HCT116 (cell line): ENCODE measurements at regions not wholly inside any gene's neighbourhood (a gene's known extent, or its start where the extent isn't known, plus 50 kb on each side); places are given as distances from the start of the nearest gene placed in this dataset.

Source experiments
- ATAC-seq: fragments of 200-7000 bp; cut with Tn5 transposase; 2 replicates; pipeline ENCODE4 v1.9.1; 2020; ENCODE audit warnings: mild to moderate bottlenecking, moderate library complexity
- BruUV-seq: library from RNA; stranded (reverse); fragments of 400-500 nt; replicated peaks from 2 replicates; lab custom pipeline; 2021; lab: Mats Ljungman, UMichigan
- CTCF ChIA-PET: fragments of 300-600 bp; sonication (Branson Sonifier 250); formaldehyde crosslinking; loops from one replicate; lab custom pipeline; 2021; ENCODE audit warnings: antibody characterized with exemption; lab: Charles Lee
- POLR2A ChIA-PET: fragments of 300-600, 350-600 bp; sonication (Branson Sonifier 250); formaldehyde crosslinking; loops from one replicate; lab custom pipeline; 2021; ENCODE audit warnings: antibody characterized with exemption; lab: Charles Lee
- RAD21 ChIA-PET, 2 experiments: fragments of 300-600 bp; sonication (Branson Sonifier 250); formaldehyde crosslinking; loops; one replicate each; lab custom pipeline; 2023; ENCODE audit warnings: low total read pairs in 2 of 2; ENCODE audit not compliant: uncharacterized antibody in 2 of 2, unreplicated experiment in 2 of 2, low non-redundant PET in 1 of 2; lab: Charles Lee
- DNase-seq: peaks from one replicate; pipeline ENCODE4 v3.0.0-alpha.2; 2010; ENCODE audit warnings: low read depth, low spot score
- H2AFZ ChIP-seq: fragments of 200-600 bp; shearing (Covaris generic), sonication (generic); 2 replicates; pipeline ENCODE4 v1.6.1; 2017; ENCODE audit warnings: low read depth, mixed run types, mixed read lengths, antibody characterized with exemption, low read length; ENCODE audit not compliant: poor library complexity, severe bottlenecking
- H3K27ac ChIP-seq: 2 replicates; pipeline ENCODE4 v1.5.1; 2012; ENCODE audit warnings: low read depth, low read length
- H3K27me3 ChIP-seq: fragments of 200-600 bp; sonication (generic); 2 replicates; pipeline ENCODE4 v1.6.1; 2016; ENCODE audit warnings: mixed run types, low read length, mixed read lengths; ENCODE audit not compliant: insufficient read depth
- H3K36me3 ChIP-seq, 2 experiments: fragments of 200-500 bp in 1 of 2; fragments of 200-600 bp in 1 of 2; sonication (Bioruptor generic) in 1 of 2; sonication (generic) in 1 of 2; 2 replicates each; pipeline versions ENCODE4 v1.5.1 to v1.6.1; 2014 to 2016; ENCODE audit warnings: low read length in 2 of 2, inconsistent platforms in 1 of 2, mixed read lengths in 1 of 2, mixed run types in 1 of 2; ENCODE audit not compliant: insufficient read depth in 2 of 2, control insufficient read depth in 1 of 2
- H3K4me1 ChIP-seq, 2 experiments: fragments of 200-600 bp in 1 of 2; sonication (generic) in 1 of 2; 2 replicates each; pipeline versions ENCODE4 v1.5.1 to v1.6.1; 2012 to 2017; ENCODE audit warnings: low read length in 2 of 2, inconsistent platforms in 1 of 2, mild to moderate bottlenecking in 1 of 2, mixed read lengths in 1 of 2, mixed run types in 1 of 2, moderate library complexity in 1 of 2; ENCODE audit not compliant: insufficient read depth in 2 of 2, control insufficient read depth in 1 of 2
- H3K4me2 ChIP-seq: fragments of 200-600 bp; sonication (generic); 2 replicates; pipeline ENCODE4 v1.6.1; 2017; ENCODE audit warnings: mixed run types, low read length, mixed read lengths
- H3K4me3 ChIP-seq, 2 experiments: fragments of 200-600 bp in 1 of 2; sonication (generic) in 1 of 2; replicated peaks in 1 of 2; 2 replicates each; pipeline ENCODE4 v1.5.1; 2011 to 2016; ENCODE audit warnings: low read length in 2 of 2, control low read depth in 1 of 2, low read depth in 1 of 2, mild to moderate bottlenecking in 1 of 2, mixed read lengths in 1 of 2, mixed run types in 1 of 2
- H3K79me2 ChIP-seq: fragments of 200-600 bp; sonication (generic); 2 replicates; pipeline ENCODE4 v1.6.1; 2017; ENCODE audit warnings: mild to moderate bottlenecking, mixed run types, low read length, moderate library complexity, mixed read lengths; ENCODE audit not compliant: insufficient read depth
- H3K9ac ChIP-seq: fragments of 200-600 bp; sonication (generic); 2 replicates; pipeline ENCODE4 v1.6.1; 2016; ENCODE audit warnings: low read length, mixed read lengths
- H3K9me2 ChIP-seq: fragments of 200-600 bp; sonication (generic), shearing (Covaris generic); 2 replicates; pipeline ENCODE4 v1.6.1; 2017; ENCODE audit warnings: mixed run types, mild to moderate bottlenecking, moderate library complexity; ENCODE audit not compliant: insufficient read depth
- H3K9me3 ChIP-seq, 2 experiments: fragments of 200-500 bp in 1 of 2; fragments of 200-600 bp in 1 of 2; sonication (Bioruptor generic) in 1 of 2; sonication (generic) in 1 of 2; 2 replicates each; pipeline ENCODE4 v1.6.1; 2014 to 2017; ENCODE audit warnings: low read length in 2 of 2, mixed read lengths in 2 of 2, inconsistent platforms in 1 of 2, low read depth in 1 of 2, mild to moderate bottlenecking in 1 of 2, mixed run types in 1 of 2, moderate library complexity in 1 of 2; ENCODE audit not compliant: control insufficient read depth in 1 of 2, insufficient read depth in 1 of 2
- H4K20me1 ChIP-seq: fragments of 200-600 bp; sonication (generic), shearing (Covaris generic); 2 replicates; pipeline ENCODE4 v1.6.1; 2017; ENCODE audit warnings: mixed run types, mild to moderate bottlenecking, moderate library complexity; ENCODE audit not compliant: insufficient read depth
- CBX3 ChIP-seq: IDR thresholded peaks from 2 replicates; pipeline ENCODE4 v1.6.1; 2012; ENCODE audit warnings: low read depth
- CEBPB ChIP-seq: IDR thresholded peaks from 2 replicates; pipeline ENCODE4 v1.6.1; 2012; ENCODE audit warnings: low read depth
- EGR1 ChIP-seq: IDR thresholded peaks from 2 replicates; pipeline ENCODE4 v1.6.1; 2012; ENCODE audit warnings: low read depth
- ELF1 ChIP-seq: IDR thresholded peaks from 2 replicates; pipeline ENCODE4 v1.6.1; 2012; ENCODE audit warnings: low read depth, borderline replicate concordance
- EZH2 ChIP-seq: fragments of 200-600 bp; sonication (generic); IDR thresholded peaks from 2 replicates; pipeline ENCODE4 v1.6.1; 2017; ENCODE audit warnings: antibody characterized with exemption, mixed run types
- EZH2phosphoT487 ChIP-seq: fragments of 200-600 bp; IDR thresholded peaks from 2 replicates; pipeline ENCODE4 v1.6.1; 2018; ENCODE audit warnings: antibody characterized with exemption, borderline replicate concordance
- POLR2A ChIP-seq: IDR thresholded peaks from 2 replicates; pipeline ENCODE4 v1.7.0; 2011; ENCODE audit warnings: borderline replicate concordance; ENCODE audit not compliant: insufficient read depth, insufficient read length; ENCODE audit errors: extremely low read depth
- RAD21 ChIP-seq: IDR thresholded peaks from 2 replicates; pipeline ENCODE4 v1.6.1; 2012; ENCODE audit warnings: low read depth, mild to moderate bottlenecking
- SIN3A ChIP-seq: IDR thresholded peaks from 2 replicates; pipeline ENCODE4 v1.6.1; 2012; ENCODE audit warnings: low read depth
- SP1 ChIP-seq: IDR thresholded peaks from 2 replicates; pipeline ENCODE4 v1.6.1; 2012; ENCODE audit warnings: low read depth
- SRF ChIP-seq: IDR thresholded peaks from 2 replicates; pipeline ENCODE4 v1.6.1; 2012; ENCODE audit warnings: low read depth
- TCF7L2 ChIP-seq: IDR thresholded peaks from 2 replicates; pipeline ENCODE4 v1.7.0; 2011; ENCODE audit warnings: borderline replicate concordance, inconsistent platforms; ENCODE audit not compliant: insufficient read depth, insufficient read length; ENCODE audit errors: extremely low read depth
- YY1 ChIP-seq: IDR thresholded peaks from 2 replicates; pipeline ENCODE4 v1.6.1; 2011; ENCODE audit warnings: low read length, low read depth, moderate library complexity, mild to moderate bottlenecking; ENCODE audit not compliant: insufficient replicate concordance; ENCODE audit errors: extremely low read depth
- ZFX ChIP-seq: fragments of 450-650 bp; IDR thresholded peaks from 2 replicates; pipeline ENCODE4 v1.6.1; 2017
- ZNF274 ChIP-seq: fragments of 200-500 bp; sonication (Bioruptor generic); IDR thresholded peaks from 2 replicates; pipeline ENCODE4 v1.6.1; 2014; ENCODE audit warnings: mild to moderate bottlenecking, low read depth, low read length, inconsistent platforms
- intact Hi-C: fragments of 100-400 bp; cut with micrococcal nuclease; formaldehyde crosslinking; loops from 2 replicates; pipeline ENCODE4 v1.10.0; 2022
- TF ChIP-seq, protein P1 (sequence below): IDR thresholded peaks from 2 replicates; pipeline ENCODE4 v1.6.1; 2012
- TF ChIP-seq, protein P2 (sequence below), 3 experiments: fragments of 200-600 bp in 1 of 3; sonication (generic) in 1 of 3; IDR thresholded peaks in 2 of 3; conservative IDR thresholded peaks in 1 of 3; 2 replicates each; pipeline ENCODE4 v1.5.1; 2012 to 2017; ENCODE audit warnings: low read depth in 2 of 3, low read length in 2 of 3, antibody characterized with exemption in 1 of 3, borderline replicate concordance in 1 of 3, control low read depth in 1 of 3, mild to moderate bottlenecking in 1 of 3, mixed read lengths in 1 of 3, mixed run types in 1 of 3, moderate library complexity in 1 of 3; ENCODE audit not compliant: insufficient read depth in 1 of 3
- TF ChIP-seq, protein P3 (sequence below): IDR thresholded peaks from 2 replicates; pipeline ENCODE4 v1.6.1; 2012
- TF ChIP-seq, protein P4 (sequence below): IDR thresholded peaks from 2 replicates; pipeline ENCODE4 v1.6.1; 2012; ENCODE audit warnings: low read depth
- TF ChIP-seq, protein P5 (sequence below): IDR thresholded peaks from 2 replicates; pipeline ENCODE4 v1.6.1; 2011; ENCODE audit warnings: mild to moderate bottlenecking, low read length, moderate library complexity; ENCODE audit not compliant: insufficient replicate concordance; ENCODE audit errors: extremely low read depth

DNA sequence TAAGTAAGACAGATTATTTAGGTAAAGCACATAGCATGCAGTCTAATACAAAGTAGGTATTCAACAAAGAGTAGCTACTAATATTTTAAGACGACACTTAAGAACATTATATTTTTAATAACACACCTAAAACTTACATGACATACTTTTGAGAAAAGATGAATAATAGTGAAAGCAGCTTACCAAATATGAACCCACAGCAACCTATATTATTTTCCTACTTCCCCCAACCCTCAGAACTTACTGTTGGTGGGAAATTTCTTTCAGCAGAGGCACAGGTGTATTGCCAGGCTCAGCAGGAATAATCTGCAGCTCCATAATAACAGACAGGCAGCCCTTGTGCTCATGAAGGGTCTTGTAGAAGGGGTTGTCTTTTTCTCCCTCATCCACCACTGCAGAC lies 498.9 kb downstream of the GLUD2 start:
- Histone ChIP-seq H3K9me3 (no peaks in the 10 kb centered on the region), H3K4me3 (no peak overlapping the region), H3K27ac (no peak overlapping the region), H4K20me1 (no peaks in the 10 kb centered on the region), H3K4me1 (no peaks in the 10 kb centered on the region), H3K79me2 (no peaks in the 10 kb centered on the region), H3K4me2 (no peak overlapping the region), H3K9me2 (no peaks in the 10 kb centered on the region), H3K27me3 (no peaks in the 10 kb centered on the region), H2AFZ (no peak overlapping the region), H3K9ac (no peak overlapping the region), H3K36me3 (no peaks in the 10 kb centered on the region)
- no peak for ATAC-seq
- RAD21 ChIA-PET, result no interaction called here
- intact Hi-C loops, result no loop called here
- no TSS peak for BruUV-seq
- POLR2A ChIA-PET, result no interaction called here
- TF ChIP-seq, protein P1, sequence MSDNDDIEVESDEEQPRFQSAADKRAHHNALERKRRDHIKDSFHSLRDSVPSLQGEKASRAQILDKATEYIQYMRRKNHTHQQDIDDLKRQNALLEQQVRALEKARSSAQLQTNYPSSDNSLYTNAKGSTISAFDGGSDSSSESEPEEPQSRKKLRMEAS, result no peak
- no peak for TF ChIP-seq POLR2A
- no peak for TF ChIP-seq CEBPB
- TF ChIP-seq, protein P2, sequence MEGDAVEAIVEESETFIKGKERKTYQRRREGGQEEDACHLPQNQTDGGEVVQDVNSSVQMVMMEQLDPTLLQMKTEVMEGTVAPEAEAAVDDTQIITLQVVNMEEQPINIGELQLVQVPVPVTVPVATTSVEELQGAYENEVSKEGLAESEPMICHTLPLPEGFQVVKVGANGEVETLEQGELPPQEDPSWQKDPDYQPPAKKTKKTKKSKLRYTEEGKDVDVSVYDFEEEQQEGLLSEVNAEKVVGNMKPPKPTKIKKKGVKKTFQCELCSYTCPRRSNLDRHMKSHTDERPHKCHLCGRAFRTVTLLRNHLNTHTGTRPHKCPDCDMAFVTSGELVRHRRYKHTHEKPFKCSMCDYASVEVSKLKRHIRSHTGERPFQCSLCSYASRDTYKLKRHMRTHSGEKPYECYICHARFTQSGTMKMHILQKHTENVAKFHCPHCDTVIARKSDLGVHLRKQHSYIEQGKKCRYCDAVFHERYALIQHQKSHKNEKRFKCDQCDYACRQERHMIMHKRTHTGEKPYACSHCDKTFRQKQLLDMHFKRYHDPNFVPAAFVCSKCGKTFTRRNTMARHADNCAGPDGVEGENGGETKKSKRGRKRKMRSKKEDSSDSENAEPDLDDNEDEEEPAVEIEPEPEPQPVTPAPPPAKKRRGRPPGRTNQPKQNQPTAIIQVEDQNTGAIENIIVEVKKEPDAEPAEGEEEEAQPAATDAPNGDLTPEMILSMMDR (IDR thresholded peaks at IDR 0.05 in 2 of 3, conservative IDR thresholded peaks at IDR 0.05 in 1 of 3; ENCODE audit: borderline replicate concordance in 1 of 3, insufficient read depth in 1 of 3, low read depth in 2 of 3, low read length in 2 of 3), result no peak
- no peak for TF ChIP-seq ZNF274
- TF ChIP-seq, protein P3, sequence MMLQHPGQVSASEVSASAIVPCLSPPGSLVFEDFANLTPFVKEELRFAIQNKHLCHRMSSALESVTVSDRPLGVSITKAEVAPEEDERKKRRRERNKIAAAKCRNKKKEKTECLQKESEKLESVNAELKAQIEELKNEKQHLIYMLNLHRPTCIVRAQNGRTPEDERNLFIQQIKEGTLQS, result no peak
- TF ChIP-seq CBX3, result no peak
- no peak for TF ChIP-seq SP1
- TF ChIP-seq TCF7L2, result no peak
- no peak for TF ChIP-seq EZH2phosphoT487
- TF ChIP-seq YY1, result no peak
- TF ChIP-seq ELF1, result no peak
- TF ChIP-seq SIN3A, result no peak
- TF ChIP-seq ZFX, result no peak
- no peak for TF ChIP-seq SRF
- no peak for TF ChIP-seq EGR1
- no peak for TF ChIP-seq RAD21
- TF ChIP-seq, protein P4, sequence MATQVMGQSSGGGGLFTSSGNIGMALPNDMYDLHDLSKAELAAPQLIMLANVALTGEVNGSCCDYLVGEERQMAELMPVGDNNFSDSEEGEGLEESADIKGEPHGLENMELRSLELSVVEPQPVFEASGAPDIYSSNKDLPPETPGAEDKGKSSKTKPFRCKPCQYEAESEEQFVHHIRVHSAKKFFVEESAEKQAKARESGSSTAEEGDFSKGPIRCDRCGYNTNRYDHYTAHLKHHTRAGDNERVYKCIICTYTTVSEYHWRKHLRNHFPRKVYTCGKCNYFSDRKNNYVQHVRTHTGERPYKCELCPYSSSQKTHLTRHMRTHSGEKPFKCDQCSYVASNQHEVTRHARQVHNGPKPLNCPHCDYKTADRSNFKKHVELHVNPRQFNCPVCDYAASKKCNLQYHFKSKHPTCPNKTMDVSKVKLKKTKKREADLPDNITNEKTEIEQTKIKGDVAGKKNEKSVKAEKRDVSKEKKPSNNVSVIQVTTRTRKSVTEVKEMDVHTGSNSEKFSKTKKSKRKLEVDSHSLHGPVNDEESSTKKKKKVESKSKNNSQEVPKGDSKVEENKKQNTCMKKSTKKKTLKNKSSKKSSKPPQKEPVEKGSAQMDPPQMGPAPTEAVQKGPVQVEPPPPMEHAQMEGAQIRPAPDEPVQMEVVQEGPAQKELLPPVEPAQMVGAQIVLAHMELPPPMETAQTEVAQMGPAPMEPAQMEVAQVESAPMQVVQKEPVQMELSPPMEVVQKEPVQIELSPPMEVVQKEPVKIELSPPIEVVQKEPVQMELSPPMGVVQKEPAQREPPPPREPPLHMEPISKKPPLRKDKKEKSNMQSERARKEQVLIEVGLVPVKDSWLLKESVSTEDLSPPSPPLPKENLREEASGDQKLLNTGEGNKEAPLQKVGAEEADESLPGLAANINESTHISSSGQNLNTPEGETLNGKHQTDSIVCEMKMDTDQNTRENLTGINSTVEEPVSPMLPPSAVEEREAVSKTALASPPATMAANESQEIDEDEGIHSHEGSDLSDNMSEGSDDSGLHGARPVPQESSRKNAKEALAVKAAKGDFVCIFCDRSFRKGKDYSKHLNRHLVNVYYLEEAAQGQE, result no peak
- TF ChIP-seq EZH2, result no peak
- TF ChIP-seq, protein P5, sequence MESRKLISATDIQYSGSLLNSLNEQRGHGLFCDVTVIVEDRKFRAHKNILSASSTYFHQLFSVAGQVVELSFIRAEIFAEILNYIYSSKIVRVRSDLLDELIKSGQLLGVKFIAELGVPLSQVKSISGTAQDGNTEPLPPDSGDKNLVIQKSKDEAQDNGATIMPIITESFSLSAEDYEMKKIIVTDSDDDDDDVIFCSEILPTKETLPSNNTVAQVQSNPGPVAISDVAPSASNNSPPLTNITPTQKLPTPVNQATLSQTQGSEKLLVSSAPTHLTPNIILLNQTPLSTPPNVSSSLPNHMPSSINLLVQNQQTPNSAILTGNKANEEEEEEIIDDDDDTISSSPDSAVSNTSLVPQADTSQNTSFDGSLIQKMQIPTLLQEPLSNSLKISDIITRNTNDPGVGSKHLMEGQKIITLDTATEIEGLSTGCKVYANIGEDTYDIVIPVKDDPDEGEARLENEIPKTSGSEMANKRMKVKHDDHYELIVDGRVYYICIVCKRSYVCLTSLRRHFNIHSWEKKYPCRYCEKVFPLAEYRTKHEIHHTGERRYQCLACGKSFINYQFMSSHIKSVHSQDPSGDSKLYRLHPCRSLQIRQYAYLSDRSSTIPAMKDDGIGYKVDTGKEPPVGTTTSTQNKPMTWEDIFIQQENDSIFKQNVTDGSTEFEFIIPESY, result no peak
- CTCF ChIA-PET, result no interaction called here
- DNase-seq, result no peak
